ENCODE measurements at regions not wholly inside any gene's neighbourhood (a gene's known extent, or its start where the extent isn't known, plus 50 kb on each side); places are given as distances from the start of the nearest gene placed in this dataset.
"Not testable (repeated sequence)": the region's sequence is repeated elsewhere in the genome, so short reads cannot be mapped to it uniquely, and the experiment has no call there.

- DNase-seq: not testable (repeated sequence)
These were observed 325.4 kb downstream of the PPP1R3A start for GRCh38 chr7:113593455-113593854.

GRCh38 chr7:113592924-113593323 is 325.9 kb downstream of the PPP1R3A start:
- not testable (repeated sequence) for DNase-seq

DNA sequence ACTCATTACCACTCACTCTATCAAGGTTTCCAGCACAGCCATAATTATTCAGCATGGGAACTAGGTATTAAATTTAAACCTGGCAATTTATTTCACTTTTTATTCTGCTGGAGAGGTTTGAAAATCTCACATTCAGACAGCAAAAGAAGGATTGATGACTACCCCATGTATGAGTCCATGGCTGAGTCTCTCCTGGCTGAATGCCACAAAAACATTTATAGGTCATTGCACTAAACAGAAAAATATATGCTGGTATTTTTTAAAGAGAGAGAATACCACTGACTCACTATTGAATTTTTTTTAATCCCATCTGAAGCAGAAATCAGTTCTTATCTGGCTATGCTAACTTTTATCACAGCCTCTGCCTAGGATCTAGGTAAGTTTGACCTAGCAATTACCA is 336.3 kb downstream of the PPP1R3A start:
- peak; percentile 29 for DNase-seq

DNA sequence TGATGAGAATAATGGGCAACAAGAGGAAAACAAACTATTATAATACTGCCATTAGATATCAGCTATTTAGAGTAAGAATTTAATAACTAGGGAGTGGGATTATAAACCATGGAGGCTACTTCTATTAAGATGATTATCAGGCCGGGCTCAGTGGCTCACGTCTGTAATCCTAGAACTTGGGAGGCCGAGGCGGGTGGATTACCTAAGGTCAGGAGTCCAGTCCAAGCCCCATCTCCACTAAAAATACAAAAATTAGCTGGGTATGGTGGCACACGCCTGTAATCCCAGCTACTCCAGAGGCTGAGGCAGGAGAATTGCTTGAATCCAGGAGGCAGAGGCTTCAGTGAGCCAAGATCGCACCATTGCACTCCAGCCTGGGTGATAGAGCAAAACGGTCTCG is 355.6 kb downstream of the PPP1R3A start:
- not testable (repeated sequence) for DNase-seq

- no peak for DNase-seq
These were observed 356.0 kb downstream of the PPP1R3A start for GRCh38 chr7:113562801-113563200.

DNA sequence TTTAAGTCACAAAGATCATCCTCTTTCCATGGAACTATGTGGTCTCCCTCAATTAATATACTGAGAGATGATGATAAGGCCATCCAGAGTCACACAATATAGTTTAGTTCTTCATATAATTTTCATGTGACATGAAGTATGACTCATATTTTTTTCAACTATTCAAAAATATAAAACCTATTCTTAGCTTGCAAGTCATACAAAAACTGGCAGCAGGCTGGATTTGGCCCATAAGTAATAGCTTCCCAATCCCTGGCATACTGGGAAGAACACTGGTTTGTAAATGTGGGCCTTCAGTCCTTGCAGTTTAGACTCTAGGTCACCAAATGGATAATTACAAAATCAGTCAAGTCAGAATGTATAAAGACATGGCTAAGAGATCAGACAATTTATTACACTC is 356.6 kb downstream of the PPP1R3A start:
- DNase-seq: no peak

- peak; percentile 53 for DNase-seq
These were observed 357.4 kb downstream of the PPP1R3A start for GRCh38 chr7:113561446-113561845.

DNA sequence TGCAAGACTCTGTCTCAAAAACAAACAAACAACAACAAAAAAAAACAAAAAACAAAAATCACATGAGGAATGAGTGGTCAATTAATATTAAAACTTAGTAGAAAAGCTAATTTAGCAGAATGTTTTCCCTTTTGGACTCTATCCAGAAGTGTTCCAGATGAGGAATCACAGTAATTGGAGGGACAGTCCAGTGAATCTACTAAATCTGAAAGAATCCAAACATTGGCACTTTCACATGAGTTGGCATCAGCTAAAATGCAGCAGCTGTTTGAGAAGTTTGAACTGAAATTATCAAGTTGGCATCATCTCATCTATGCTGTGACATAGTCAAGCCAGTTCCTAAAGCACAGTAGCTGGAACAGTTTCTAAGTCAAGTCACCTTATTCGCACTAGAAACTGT is 367.8 kb downstream of the PPP1R3A start:
- no peak for DNase-seq

- no peak for DNase-seq
These were observed 370.2 kb downstream of the PPP1R3A start for GRCh38 chr7:113548561-113548960.

- DNase-seq: no peak
These were observed 370.7 kb downstream of the PPP1R3A start for GRCh38 chr7:113548137-113548536.

DNA sequence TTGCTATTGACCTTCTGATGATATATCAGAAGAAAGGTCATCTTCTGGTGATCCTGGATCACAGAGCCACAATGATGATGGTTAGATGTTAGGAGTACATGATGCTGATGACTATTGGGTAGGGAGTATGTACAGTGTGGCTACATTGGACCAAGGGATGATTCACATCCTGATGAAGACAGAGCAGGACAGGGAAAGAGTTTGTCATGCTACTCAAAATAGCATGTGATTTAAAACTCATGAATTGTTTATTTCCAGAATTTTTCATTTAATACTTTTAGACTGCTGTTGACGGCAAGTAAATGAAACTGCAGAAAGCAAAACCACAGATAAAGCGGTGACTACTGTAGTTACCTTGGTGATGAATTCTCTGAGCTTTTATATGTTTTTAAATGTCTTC is 397.3 kb downstream of the PPP1R3A start:
- no peak for DNase-seq

- DNase-seq: no peak
These were observed 399.3 kb downstream of the PPP1R3A start for GRCh38 chr7:113519472-113519871.

DNA sequence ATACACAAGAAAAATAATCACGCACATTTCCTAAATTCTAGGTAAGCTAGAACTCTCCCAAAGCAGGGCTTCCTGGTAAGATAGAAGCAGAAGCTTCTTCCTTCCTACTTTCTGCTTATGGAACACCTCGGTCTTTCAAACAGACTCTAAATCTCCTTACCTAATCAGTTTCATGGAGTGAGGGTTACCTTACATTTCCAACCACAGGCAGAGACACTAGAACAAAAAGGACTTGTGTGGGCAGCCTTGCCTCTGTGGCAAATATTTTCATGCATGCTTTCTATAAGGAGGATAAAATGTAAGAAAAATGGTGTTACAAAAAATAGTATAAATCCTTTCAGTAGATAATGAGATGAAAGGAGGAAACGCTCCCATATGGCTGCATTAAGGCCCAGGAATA is 386.3 kb upstream of the SMIM30 start:
- DNase-seq: no peak

DNA sequence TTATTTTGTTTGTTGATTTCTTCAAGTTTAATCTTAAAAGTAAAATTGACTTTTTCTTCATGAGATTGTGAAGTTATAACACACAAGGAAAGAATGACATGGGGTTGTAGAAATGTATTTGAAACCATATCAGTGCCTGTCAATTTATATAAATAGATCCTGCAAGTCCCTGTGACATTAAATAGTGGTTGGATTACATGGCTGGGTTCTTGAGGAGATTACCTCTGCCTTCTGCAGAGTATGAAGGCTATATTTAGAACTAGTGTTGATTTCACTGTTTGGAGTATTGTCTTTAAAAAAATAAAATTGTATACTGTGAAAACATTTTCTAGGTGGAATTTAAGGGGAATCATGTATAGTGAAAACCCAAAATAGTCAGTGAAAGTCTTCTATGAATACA is 385.8 kb upstream of the SMIM30 start:
- DNase-seq: no peak

DNA sequence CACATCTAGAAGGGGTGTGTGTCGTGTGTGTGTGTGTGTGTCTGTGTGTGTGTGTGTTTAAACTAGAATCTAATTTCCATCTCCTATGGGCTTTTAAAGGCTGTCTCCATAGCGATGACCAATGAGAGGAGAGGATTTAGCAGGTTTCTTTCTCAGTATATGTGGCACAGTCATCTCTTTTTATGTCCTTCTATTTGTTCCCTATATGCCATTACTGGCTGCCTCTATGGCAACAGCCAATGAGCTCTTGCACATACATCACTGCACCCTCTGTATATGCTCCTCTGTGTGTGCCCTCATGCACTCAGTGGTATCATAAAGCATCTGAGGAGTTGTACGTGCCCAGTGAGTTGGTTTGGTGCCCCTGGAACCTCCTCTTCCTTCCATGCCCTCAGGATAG is 378.2 kb upstream of the SMIM30 start:
- DNase-seq: not testable (repeated sequence)

GRCh38 chr7:113494797-113495566 is 376.6 kb upstream of the SMIM30 start:
- DNase-seq: not testable (repeated sequence)

GRCh38 chr7:113491305-113491704 is 373.0 kb upstream of the SMIM30 start:
- no peak for DNase-seq

GRCh38 chr7:113487925-113488731 is 369.8 kb upstream of the SMIM30 start:
- DNase-seq: no peak

GRCh38 chr7:113486548-113486947 is 368.2 kb upstream of the SMIM30 start:
- DNase-seq: no peak

- DNase-seq: no peak
These were observed 365.3 kb upstream of the SMIM30 start for GRCh38 chr7:113483657-113484056.

DNA sequence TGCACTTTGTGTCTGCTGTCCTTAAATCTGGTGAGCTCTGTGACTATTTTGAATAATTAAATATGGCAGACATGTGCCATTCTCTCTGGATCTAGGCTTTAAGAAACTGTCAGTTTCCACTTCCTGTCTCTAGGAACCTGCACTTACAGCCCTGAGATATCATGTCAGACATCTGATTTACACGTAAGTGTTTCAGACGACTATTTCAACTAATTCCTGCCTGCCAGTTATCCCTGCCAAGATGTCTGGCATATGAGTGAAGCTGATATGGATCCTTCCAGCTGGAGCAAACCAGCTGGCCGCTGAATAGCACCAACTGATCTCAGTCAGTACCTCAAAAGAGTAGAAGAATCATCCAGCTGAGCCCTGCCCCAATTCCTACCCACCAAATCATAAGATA is 362.2 kb upstream of the SMIM30 start:
- DNase-seq: no peak

GRCh38 chr7:113464096-113464855 is 345.9 kb upstream of the SMIM30 start:
- DNase-seq: no peak

DNA sequence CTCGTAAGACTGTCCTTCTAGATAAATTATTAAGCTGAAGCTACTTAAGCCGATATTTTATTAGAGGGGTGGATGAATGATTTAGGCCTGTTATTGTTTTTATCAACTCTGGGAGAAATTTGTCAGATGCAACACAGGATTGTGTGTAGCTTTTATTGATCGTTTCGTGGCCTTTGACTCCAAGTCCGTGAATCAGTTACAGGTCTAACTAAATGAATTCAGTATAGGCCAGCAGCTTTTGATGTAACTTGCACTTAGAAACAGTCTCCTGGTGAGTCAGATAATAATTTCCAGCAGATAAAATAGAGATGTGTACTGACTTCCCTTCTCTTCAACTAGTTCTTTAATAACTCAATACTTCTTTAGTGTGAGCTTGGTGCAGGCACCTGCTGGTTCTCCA is 341.7 kb upstream of the SMIM30 start:
- DNase-seq: no peak

Data from fibroblast of skin of abdomen (primary cell).